ENCODE measurements at regions not wholly inside any gene's neighbourhood (a gene's known extent, or its start where the extent isn't known, plus 50 kb on each side); places are given as distances from the start of the nearest gene placed in this dataset.
"Not testable (repeated sequence)": the region's sequence is repeated elsewhere in the genome, so short reads cannot be mapped to it uniquely, and the experiment has no call there.

- no peak for DNase-seq
Measured at GRCh38 chr2:34787341-34787740, 1188.2 kb upstream of the FAM98A start.

GRCh38 chr2:34785206-34785785 is 1186.2 kb upstream of the FAM98A start:
- DNase-seq: no peak

- DNase-seq: no peak
Measured at GRCh38 chr2:34784701-34785100, 1185.6 kb upstream of the FAM98A start.

- DNase-seq: not testable (repeated sequence)
Measured at GRCh38 chr2:34750742-34751141, 1151.6 kb upstream of the FAM98A start.

- no peak for DNase-seq
Measured at GRCh38 chr2:34747643-34748042, 1148.5 kb upstream of the FAM98A start.

GRCh38 chr2:34738691-34739090 is 1139.6 kb upstream of the FAM98A start:
- DNase-seq: no peak

GRCh38 chr2:34737146-34737545 is 1138.0 kb upstream of the FAM98A start:
- DNase-seq: no peak

- no peak for DNase-seq
Measured at GRCh38 chr2:34736482-34736881, 1137.4 kb upstream of the FAM98A start.

GRCh38 chr2:34734662-34735061 is 1135.6 kb upstream of the FAM98A start:
- DNase-seq: no peak

- no peak for DNase-seq
Measured at GRCh38 chr2:34734042-34734441, 1134.9 kb upstream of the FAM98A start.

- DNase-seq: no peak
Measured at GRCh38 chr2:34731292-34731691, 1132.2 kb upstream of the FAM98A start.

- no peak for DNase-seq
Measured at GRCh38 chr2:34729845-34730244, 1130.7 kb upstream of the FAM98A start.

- DNase-seq: no peak
Measured at GRCh38 chr2:34724107-34724506, 1125.0 kb upstream of the FAM98A start.

GRCh38 chr2:34723683-34724082 is 1124.6 kb upstream of the FAM98A start:
- DNase-seq: no peak

- DNase-seq: no peak
Measured at GRCh38 chr2:34719206-34719605, 1120.1 kb upstream of the FAM98A start.

- DNase-seq: no peak
Measured at GRCh38 chr2:34705551-34706247, 1106.6 kb upstream of the FAM98A start.

- DNase-seq: no peak
Measured at GRCh38 chr2:34703292-34703691, 1104.2 kb upstream of the FAM98A start.

- DNase-seq: not testable (repeated sequence)
Measured at GRCh38 chr2:34702391-34702790, 1103.3 kb upstream of the FAM98A start.

- DNase-seq: not testable (repeated sequence)
Measured at GRCh38 chr2:34677591-34677990, 1078.5 kb upstream of the FAM98A start.

GRCh38 chr2:34677119-34677531 is 1078.0 kb upstream of the FAM98A start:
- not testable (repeated sequence) for DNase-seq

- no peak for DNase-seq
Measured at GRCh38 chr2:34670482-34670881, 1071.4 kb upstream of the FAM98A start.

GRCh38 chr2:34666821-34667220 is 1067.7 kb upstream of the FAM98A start:
- DNase-seq: no peak

- no peak for DNase-seq
Measured at GRCh38 chr2:34664266-34664665, 1065.2 kb upstream of the FAM98A start.

- DNase-seq: no peak
Measured at GRCh38 chr2:34663314-34663713, 1064.2 kb upstream of the FAM98A start.

- DNase-seq: no peak
Measured at GRCh38 chr2:34660741-34661140, 1061.6 kb upstream of the FAM98A start.
